Kasumi-1 (cell line): ENCODE measurements at regions not wholly inside any gene's neighbourhood (a gene's known extent, or its start where the extent isn't known, plus 50 kb on each side); places are given as distances from the start of the nearest gene placed in this dataset.
"Not testable (repeated sequence)": the region's sequence is repeated elsewhere in the genome, so short reads cannot be mapped to it uniquely, and the experiment has no call there.

Source experiments
- DNase-seq, 2 experiments: peaks; one replicate each; lab custom pipeline; 2025; lab: John Stamatoyannopoulos, UW

GRCh38 chr17:13869331-13869940 lies 199.9 kb upstream of the COX10 start:
- DNase-seq: no peak

- no peak for DNase-seq
These were observed 198.0 kb upstream of the COX10 start for GRCh38 chr17:13871261-13871660.

DNA sequence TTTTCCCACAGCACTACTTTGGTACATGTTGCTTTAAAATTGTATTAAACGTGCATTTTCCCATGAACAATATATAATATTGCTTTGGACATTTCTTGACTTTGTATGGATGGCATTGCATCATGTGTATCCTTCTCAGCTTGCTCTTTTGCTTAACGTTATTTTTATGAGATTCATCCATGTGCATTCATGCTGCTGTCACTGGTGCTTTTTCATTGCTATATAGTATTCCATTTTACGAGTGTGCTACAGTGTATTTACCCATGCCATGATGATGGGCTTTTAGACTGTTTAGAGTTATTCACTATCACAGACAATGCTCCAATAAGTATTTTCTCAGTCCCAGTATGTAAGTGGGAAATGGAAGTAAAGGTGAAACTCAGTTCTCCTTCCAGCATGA lies 195.2 kb upstream of the COX10 start:
- no peak for DNase-seq

DNA sequence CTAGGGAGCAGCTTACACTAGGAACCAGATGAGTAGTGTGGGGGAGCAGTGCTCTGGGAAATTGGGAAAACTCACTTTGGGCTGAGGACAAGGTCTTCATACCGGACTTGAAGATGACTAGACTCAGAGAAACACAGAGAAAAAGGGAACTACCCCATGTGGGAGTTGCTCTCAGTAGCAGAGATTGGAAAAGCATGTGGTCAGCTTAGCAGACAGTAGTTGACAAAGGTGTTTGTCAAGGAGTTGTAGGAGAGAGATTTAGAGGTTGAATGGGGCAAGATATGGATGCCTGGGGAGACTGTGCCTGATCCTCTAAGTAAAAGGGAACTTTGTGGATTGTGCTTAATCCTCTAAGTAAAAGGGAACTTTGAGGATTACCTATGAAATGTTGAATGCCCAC lies 194.5 kb upstream of the COX10 start:
- no peak for DNase-seq

GRCh38 chr17:13879961-13880466 lies 189.3 kb upstream of the COX10 start:
- DNase-seq: no peak

DNA sequence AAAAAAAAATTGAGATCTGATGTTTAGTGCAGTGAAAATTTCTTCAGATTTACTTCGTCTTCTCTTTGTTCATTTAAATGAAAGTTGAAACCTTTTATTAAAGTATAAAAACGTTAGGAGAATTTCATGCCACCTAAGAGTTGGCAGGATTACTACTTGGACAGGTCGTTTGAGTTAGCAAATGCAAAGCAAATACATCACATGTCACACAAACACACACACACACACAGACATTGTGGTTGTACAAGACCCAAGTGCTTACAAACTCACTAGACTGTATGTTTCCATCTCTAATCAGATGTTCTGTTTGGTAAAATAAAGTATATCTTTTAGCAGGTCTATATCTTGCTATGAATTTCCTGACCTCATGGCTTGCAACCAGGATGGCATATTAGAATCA lies 185.6 kb upstream of the COX10 start:
- DNase-seq: no peak

DNA sequence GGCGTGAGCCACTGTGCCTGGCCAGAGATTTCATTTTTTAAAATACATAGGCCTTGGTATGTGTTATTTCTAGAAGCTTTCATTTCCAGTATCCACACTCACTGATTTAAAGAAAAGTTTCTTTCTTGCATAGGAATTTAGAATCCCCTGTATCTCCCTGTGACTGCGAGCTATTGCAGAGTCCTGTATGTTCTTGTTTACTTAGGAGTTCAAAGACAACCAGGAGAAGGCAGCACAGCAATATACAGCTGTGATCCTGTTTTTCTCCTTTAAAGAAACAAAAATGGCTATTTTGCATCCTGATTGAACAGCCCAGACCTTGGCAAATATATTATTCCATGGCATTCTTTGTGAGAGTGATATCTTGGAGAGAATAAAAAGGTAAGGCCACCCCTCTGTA lies 185.0 kb upstream of the COX10 start:
- no peak for DNase-seq

DNA sequence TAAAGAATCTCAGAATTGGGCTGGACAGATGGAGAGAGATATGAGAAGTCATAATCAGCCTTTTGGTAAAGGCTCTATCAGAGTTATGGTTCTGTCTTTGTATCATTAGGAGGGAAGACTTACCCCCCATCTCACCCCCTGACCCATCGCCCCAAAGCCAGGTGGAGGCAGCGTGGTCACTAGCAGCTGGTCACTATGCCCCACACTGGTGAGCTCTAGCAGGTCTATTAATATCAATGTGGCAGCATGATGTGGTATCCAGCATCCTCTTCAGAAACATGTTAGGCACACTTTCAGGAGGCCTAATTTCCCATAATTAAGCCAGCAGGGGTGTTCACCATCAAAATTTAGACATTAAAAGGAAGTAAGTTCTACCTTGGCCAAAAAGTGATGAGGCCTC lies 183.8 kb upstream of the COX10 start:
- no peak for DNase-seq

GRCh38 chr17:13885953-13886889 lies 183.1 kb upstream of the COX10 start:
- no peak for DNase-seq

DNA sequence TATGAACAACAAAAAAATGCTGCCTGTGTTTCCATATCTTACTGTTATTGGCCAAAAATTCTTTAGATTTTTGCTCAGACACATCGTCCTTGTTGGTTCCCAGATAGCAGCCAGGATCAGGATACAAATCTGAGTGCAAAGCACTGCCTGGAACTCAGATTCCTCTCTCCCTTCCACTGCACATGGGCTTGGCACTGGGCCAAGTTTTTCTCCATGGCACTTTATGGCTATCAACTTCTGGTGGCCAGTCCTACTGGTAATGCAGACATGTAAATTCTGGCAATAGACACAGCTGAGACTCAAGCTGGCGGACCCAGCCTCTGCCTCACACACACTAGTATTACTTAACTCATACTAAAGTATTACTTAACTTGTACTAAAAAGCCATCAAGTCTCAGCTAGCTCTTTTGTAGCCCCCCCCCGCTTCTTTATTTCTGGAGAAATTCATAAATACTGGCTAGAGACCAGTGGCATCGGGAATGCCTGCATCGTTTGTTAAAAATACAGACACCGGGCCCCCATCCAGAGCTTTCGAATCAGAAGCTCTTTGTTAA lies 181.2 kb upstream of the COX10 start:
- no peak for DNase-seq

- not testable (repeated sequence) for DNase-seq
These were observed 160.3 kb upstream of the COX10 start for GRCh38 chr17:13908971-13909370.

DNA sequence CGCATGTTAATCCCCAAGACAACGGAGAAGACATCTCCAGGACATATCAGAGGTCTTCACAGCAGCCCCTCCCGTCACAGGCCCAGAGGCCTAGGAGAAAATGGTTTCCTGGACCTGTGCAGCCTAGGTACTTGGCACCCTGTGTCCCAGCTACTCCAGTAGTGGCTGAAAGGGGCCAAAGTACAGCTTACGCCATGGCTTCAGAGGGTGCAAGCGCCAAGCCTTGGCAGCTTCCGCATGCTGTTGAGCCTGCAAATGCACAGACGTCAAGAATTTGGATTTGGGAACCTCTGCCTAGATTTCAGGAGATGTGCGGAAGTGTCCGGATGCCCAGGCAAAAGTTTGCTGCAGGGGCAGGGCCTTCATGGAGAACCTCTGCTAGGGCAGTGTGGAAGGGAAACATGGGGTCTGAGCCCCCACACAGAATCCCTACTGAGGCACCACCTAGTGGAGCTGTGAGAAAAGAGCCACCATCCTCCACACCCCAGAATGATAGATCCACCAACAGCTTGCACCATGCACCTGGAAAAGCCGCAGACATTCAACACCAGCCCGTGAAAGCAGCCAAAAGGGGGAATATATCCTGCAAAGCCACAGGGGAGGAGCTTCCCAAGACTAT lies 159.3 kb upstream of the COX10 start:
- no peak for DNase-seq

DNA sequence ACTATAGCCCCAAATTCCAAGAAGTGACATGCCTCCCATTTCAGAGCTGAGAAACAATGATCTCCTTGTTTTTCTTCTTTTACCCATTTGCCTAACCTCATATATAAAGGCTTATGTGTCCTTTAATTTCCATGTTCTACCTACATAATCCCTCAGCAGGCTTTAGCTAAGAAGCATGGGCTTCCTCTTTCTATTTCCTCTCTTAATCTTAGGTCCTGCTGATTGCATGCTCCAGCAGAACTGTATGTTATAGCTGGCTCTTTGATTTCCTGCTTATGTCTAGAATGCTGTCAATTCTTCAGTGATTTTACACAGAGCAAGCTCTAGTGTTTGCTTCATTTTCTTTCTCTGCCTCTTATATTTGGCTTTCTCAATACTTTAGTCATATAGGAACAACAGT lies 151.7 kb upstream of the COX10 start:
- peak; percentile 10 to 42 for DNase-seq

DNA sequence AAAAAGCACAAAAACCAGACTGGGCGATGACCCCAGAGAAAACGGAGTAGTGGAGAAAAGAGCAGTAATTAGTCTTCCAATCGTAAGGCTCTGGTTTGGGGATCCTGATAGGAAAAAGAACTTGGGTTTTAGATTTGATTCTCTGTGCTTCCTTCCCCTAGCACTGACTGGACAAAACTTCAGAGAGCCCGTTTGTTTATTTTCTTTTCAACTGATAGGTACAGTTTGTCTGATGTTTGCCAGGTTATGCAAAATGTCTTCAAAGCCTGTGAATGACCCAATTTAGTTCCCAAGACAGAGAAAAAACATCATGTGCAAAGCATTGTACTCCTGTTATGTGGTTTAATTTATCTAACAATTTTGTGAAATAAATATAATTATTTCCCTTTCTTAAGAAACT lies 151.1 kb upstream of the COX10 start:
- no peak for DNase-seq

- DNase-seq: no peak
These were observed 149.5 kb upstream of the COX10 start for GRCh38 chr17:13919818-13920217.

GRCh38 chr17:13920413-13920812 lies 148.9 kb upstream of the COX10 start:
- peak in 1 of 2 experiments; percentile 11 for DNase-seq

DNA sequence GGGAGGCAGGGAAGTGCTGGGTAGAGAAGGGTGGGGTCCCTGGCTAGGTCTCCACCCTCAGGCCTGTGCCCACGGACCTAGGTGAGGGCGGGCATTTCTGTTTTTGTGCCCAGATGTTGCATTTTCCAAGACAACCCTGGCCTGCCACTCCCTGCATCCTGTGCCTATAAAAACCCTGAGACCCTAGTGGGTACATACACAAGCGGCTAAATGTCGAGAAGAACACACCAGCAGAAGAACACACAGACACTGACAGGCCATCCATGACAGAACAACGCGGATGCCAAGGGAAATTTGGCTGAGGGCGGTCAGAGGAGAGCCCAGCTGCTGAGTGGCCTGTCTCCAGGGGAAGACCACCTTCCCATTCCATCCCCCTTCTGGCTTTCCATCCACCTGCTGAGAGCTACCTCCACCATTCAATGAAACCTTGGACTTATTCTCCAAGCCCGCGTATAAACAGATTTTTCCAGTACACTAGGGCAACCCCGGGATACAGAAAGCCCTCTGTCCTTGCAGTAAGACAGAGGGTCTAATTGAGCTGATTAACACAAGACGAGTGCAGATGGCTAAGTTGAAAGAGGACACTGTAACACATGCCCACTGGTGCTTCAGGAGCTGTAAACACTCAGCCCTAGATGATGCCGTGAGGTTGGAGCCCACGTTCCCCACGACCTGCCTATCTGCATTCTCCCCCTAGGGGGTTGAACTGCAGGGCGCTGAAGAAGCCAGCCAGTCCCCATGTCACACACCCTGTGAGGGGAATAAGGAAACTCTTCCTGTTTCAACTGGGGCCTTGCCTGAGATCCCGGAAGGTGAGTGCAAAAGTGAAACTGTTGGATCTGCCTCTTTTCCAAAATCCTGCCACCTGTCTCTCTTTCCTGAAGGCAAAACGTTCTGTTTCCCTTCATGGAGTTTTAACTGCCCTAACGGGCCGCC lies 147.2 kb upstream of the COX10 start:
- DNase-seq: no peak

GRCh38 chr17:13922885-13923284 lies 146.4 kb upstream of the COX10 start:
- no peak for DNase-seq

DNA sequence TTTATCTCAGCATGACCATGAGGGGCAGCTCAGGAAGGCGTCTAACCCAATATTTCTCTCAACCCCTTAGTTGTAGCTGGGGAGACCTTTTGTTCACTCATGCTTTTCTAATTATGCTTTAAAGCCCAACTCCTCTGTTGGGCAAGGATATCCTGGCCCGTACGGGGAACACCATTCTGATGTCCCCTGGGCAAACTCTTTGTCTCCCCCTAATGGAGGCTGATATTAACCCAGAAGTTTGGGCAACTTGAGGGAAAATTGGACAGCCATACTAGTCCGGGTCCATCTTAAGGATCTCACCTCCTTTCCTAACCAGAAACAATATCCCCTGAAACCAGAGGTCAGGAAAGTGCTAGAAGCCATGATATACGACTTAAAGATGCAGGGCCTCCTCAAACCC lies 143.7 kb upstream of the COX10 start:
- no peak for DNase-seq

- DNase-seq: peak; percentile 71
These were observed 138.2 kb upstream of the COX10 start for GRCh38 chr17:13931111-13931526.

DNA sequence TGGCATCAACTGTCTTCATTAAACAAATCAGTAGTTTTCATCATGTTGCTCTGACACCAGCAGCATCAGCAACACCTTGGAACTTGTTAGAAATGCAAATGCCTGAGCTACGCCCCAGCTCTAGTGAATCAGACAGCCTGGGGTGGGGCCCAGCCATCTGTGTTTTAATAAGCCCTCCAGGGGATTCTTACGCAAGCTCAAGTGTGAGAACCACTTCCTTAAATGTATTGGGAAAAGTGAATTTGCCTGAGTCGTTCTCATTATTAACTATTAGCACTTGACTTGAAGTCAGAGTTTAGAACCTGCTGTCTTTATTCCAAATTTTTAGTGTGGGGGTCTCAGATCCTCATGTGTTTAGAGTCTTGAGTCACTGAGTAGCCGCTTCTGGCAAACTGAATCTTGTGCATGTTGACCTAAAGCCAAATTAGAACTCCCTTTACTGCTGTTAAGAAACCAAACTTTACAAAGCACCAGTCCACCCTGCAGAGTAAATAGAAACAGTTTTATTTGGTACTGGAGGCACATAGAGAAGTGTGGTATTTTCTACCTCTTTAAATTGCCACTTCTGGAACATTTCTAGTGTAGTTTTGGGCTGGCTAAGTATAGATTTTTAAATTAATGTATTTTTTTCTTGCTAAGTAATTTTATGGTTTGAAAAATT lies 137.4 kb upstream of the COX10 start:
- DNase-seq: peak; percentile 42 to 58
